ENCODE measurements at regions not wholly inside any gene's neighbourhood (a gene's known extent, or its start where the extent isn't known, plus 50 kb on each side); places are given as distances from the start of the nearest gene placed in this dataset.

DNA sequence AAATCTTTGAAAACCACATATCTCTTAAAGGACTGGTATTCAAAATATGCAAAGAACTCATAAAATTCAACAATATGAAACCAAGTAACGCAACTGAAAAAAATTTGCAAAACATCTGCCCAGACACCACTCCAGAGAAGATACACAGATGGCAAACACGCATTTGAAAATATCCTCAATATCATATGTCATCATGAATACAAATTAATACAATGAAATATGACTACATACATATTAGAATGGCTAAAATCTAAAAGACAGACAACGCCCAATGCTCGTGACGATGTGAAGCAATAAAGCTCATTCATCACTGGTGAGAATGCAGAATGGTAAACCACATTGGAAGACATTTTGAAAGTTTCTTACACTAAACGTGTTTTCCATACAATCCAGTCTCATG lies 770.1 kb upstream of the CELF2 start:
- TF ChIP-seq, protein P1, sequence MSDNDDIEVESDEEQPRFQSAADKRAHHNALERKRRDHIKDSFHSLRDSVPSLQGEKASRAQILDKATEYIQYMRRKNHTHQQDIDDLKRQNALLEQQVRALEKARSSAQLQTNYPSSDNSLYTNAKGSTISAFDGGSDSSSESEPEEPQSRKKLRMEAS (IDR thresholded peaks at IDR 0.05): no peak
- TF ChIP-seq HNF4G (IDR thresholded peaks at IDR 0.05): no peak
- TF ChIP-seq HNF4A (conservative IDR thresholded peaks at IDR 0.05): no peak
- no peak for TF ChIP-seq FOXA2 (IDR thresholded peaks at IDR 0.05)
- no peak for TF ChIP-seq FOXA1 (IDR thresholded peaks at IDR 0.05)
- TF ChIP-seq, protein P2, sequence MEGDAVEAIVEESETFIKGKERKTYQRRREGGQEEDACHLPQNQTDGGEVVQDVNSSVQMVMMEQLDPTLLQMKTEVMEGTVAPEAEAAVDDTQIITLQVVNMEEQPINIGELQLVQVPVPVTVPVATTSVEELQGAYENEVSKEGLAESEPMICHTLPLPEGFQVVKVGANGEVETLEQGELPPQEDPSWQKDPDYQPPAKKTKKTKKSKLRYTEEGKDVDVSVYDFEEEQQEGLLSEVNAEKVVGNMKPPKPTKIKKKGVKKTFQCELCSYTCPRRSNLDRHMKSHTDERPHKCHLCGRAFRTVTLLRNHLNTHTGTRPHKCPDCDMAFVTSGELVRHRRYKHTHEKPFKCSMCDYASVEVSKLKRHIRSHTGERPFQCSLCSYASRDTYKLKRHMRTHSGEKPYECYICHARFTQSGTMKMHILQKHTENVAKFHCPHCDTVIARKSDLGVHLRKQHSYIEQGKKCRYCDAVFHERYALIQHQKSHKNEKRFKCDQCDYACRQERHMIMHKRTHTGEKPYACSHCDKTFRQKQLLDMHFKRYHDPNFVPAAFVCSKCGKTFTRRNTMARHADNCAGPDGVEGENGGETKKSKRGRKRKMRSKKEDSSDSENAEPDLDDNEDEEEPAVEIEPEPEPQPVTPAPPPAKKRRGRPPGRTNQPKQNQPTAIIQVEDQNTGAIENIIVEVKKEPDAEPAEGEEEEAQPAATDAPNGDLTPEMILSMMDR (IDR thresholded peaks at IDR 0.05; ENCODE audit: low read depth, low read length, missing input control): no peak
- TF ChIP-seq EGR1 (IDR thresholded peaks at IDR 0.05; ENCODE audit: low read depth in 2 of 2): no peak
- TF ChIP-seq TAF1 (conservative IDR thresholded peaks at IDR 0.05): no peak
- TF ChIP-seq GABPA (IDR thresholded peaks at IDR 0.05 in 1 of 2, conservative IDR thresholded peaks at IDR 0.05 in 1 of 2): no peak
- TF ChIP-seq, protein P3, sequence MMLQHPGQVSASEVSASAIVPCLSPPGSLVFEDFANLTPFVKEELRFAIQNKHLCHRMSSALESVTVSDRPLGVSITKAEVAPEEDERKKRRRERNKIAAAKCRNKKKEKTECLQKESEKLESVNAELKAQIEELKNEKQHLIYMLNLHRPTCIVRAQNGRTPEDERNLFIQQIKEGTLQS (IDR thresholded peaks at IDR 0.05): no peak
- no peak for TF ChIP-seq RXRA (IDR thresholded peaks at IDR 0.05)
- no peak for TF ChIP-seq NR2F2 (IDR thresholded peaks at IDR 0.05)
- TF ChIP-seq RAD21 (IDR thresholded peaks at IDR 0.05): no peak
- no peak for TF ChIP-seq YY1 (IDR thresholded peaks at IDR 0.05)
- TF ChIP-seq, protein P4, sequence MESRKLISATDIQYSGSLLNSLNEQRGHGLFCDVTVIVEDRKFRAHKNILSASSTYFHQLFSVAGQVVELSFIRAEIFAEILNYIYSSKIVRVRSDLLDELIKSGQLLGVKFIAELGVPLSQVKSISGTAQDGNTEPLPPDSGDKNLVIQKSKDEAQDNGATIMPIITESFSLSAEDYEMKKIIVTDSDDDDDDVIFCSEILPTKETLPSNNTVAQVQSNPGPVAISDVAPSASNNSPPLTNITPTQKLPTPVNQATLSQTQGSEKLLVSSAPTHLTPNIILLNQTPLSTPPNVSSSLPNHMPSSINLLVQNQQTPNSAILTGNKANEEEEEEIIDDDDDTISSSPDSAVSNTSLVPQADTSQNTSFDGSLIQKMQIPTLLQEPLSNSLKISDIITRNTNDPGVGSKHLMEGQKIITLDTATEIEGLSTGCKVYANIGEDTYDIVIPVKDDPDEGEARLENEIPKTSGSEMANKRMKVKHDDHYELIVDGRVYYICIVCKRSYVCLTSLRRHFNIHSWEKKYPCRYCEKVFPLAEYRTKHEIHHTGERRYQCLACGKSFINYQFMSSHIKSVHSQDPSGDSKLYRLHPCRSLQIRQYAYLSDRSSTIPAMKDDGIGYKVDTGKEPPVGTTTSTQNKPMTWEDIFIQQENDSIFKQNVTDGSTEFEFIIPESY (IDR thresholded peaks at IDR 0.05): no peak
- no peak for TF ChIP-seq JUND (IDR thresholded peaks at IDR 0.05)
- Histone ChIP-seq H3K9me3 (ENCODE audit: control insufficient read depth in 4 of 4, low read length in 3 of 4) (no peaks in the 10 kb centered on the region), H3K27ac (ENCODE audit: low read depth in 1 of 2, low read length in 2 of 2) (no peak overlapping the region), H3K4me3 (ENCODE audit: low read depth in 1 of 3, low read length in 3 of 3) (no peak overlapping the region), H3K4me1 (ENCODE audit: control insufficient read depth in 4 of 4, insufficient read depth in 4 of 4, low read length in 3 of 4) (no peaks in the 10 kb centered on the region), H3K36me3 (ENCODE audit: control insufficient read depth in 4 of 4, insufficient read depth in 3 of 4, low read depth in 1 of 4, low read length in 3 of 4) (no peaks in the 10 kb centered on the region), H3K27me3 (ENCODE audit: control insufficient read depth in 4 of 4, insufficient read depth in 4 of 4, low read length in 3 of 4) (no peaks in the 10 kb centered on the region), H3K9ac (ENCODE audit: low read depth in 1 of 2, low read length in 2 of 2) (no peak overlapping the region)
- DNase-seq (ENCODE audit: low spot score): no peak
- 77% methylated on average over 6 of the region's 6 CpGs for WGBS

DNA sequence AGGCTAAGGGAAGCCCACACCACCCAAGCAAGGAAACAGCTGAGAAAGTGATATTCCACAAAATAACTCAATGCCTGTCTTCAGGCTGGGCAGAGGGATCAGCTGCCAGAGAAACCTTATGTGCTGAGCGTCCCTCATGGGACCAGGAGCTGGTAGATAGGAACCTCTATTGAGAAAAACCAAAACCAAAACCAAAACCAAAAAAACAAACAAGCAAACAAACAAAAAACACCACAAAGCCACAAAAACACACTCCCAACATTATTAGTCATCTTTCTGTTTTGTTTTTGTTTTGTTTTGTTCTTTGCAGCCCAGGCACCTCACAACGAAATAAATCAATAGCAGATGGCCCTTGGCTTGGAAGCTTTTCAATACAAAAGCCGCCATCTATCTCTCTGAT lies 760.8 kb upstream of the CELF2 start:
- H3K9me3 ChIP-seq (ENCODE audit: control insufficient read depth in 4 of 4, low read length in 3 of 4): peaks cover 2 to 5% (median 3%) of the 10 kb centered on the region in 4 donors
- no peak overlapping the region for H3K27ac ChIP-seq (ENCODE audit: low read depth in 1 of 2, low read length in 2 of 2)
- H3K9ac ChIP-seq (ENCODE audit: low read depth in 1 of 2, low read length in 2 of 2): no peak overlapping the region
- H3K36me3 ChIP-seq (ENCODE audit: control insufficient read depth in 4 of 4, insufficient read depth in 3 of 4, low read depth in 1 of 4, low read length in 3 of 4): no peaks in the 10 kb centered on the region
- TF ChIP-seq, protein P1 (IDR thresholded peaks at IDR 0.05): no peak
- TF ChIP-seq RAD21 (IDR thresholded peaks at IDR 0.05) (no peak), SP1 (IDR thresholded peaks at IDR 0.05) (no peak), JUND (IDR thresholded peaks at IDR 0.05) (no peak), GABPA (IDR thresholded peaks at IDR 0.05 in 1 of 2, conservative IDR thresholded peaks at IDR 0.05 in 1 of 2) (no peak), HNF4G (IDR thresholded peaks at IDR 0.05) (no peak), YY1 (IDR thresholded peaks at IDR 0.05) (no peak), RXRA (IDR thresholded peaks at IDR 0.05) (no peak), TAF1 (conservative IDR thresholded peaks at IDR 0.05) (no peak), FOXA1 (IDR thresholded peaks at IDR 0.05) (no peak), EGR1 (IDR thresholded peaks at IDR 0.05; ENCODE audit: low read depth in 2 of 2) (no peak)
- TF ChIP-seq, protein P4 (IDR thresholded peaks at IDR 0.05): no peak
- TF ChIP-seq, protein P5, sequence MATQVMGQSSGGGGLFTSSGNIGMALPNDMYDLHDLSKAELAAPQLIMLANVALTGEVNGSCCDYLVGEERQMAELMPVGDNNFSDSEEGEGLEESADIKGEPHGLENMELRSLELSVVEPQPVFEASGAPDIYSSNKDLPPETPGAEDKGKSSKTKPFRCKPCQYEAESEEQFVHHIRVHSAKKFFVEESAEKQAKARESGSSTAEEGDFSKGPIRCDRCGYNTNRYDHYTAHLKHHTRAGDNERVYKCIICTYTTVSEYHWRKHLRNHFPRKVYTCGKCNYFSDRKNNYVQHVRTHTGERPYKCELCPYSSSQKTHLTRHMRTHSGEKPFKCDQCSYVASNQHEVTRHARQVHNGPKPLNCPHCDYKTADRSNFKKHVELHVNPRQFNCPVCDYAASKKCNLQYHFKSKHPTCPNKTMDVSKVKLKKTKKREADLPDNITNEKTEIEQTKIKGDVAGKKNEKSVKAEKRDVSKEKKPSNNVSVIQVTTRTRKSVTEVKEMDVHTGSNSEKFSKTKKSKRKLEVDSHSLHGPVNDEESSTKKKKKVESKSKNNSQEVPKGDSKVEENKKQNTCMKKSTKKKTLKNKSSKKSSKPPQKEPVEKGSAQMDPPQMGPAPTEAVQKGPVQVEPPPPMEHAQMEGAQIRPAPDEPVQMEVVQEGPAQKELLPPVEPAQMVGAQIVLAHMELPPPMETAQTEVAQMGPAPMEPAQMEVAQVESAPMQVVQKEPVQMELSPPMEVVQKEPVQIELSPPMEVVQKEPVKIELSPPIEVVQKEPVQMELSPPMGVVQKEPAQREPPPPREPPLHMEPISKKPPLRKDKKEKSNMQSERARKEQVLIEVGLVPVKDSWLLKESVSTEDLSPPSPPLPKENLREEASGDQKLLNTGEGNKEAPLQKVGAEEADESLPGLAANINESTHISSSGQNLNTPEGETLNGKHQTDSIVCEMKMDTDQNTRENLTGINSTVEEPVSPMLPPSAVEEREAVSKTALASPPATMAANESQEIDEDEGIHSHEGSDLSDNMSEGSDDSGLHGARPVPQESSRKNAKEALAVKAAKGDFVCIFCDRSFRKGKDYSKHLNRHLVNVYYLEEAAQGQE (IDR thresholded peaks at IDR 0.05): no peak
- TF ChIP-seq, protein P3 (IDR thresholded peaks at IDR 0.05): no peak
- TF ChIP-seq, protein P2 (IDR thresholded peaks at IDR 0.05; ENCODE audit: low read depth, low read length, missing input control): no peak
- WGBS: 54% methylated on average over 3 of the region's 3 CpGs
- H3K27me3 ChIP-seq (ENCODE audit: control insufficient read depth in 4 of 4, insufficient read depth in 4 of 4, low read length in 3 of 4): no peaks in the 10 kb centered on the region
- no peak overlapping the region for H3K4me3 ChIP-seq (ENCODE audit: low read depth in 1 of 3, low read length in 3 of 3)
- H3K4me1 ChIP-seq (ENCODE audit: control insufficient read depth in 4 of 4, insufficient read depth in 4 of 4, low read length in 3 of 4): no peaks in the 10 kb centered on the region
- DNase-seq (ENCODE audit: low spot score): no peak
